Right cardiac atrium (tissue), 5 donors: ENCODE measurements at regions not wholly inside any gene's neighbourhood (a gene's known extent, or its start where the extent isn't known, plus 50 kb on each side); places are given as distances from the start of the nearest gene placed in this dataset.
"Not testable (repeated sequence)": the region's sequence is repeated elsewhere in the genome, so short reads cannot be mapped to it uniquely, and the experiment has no call there.

Source experiments
- ATAC-seq, 2 donors: fragments of 200-7000 bp; cut with Tn5 transposase; one replicate each; pipeline versions ENCODE4 v1.8.0 to v1.9.1; 2020; ENCODE audit warnings: moderate library complexity in 2 of 2, mild to moderate bottlenecking in 1 of 2
- DNase-seq, 3 donors: peaks; one replicate each; pipeline ENCODE4 v3.0.0-alpha.2; 2020
- H3K27ac ChIP-seq: one replicate; pipeline ENCODE4 v1.5.1; 2013; ENCODE audit warnings: mild to moderate bottlenecking, low read length, control low read depth, moderate library complexity
- H3K27me3 ChIP-seq: one replicate; pipeline ENCODE4 v1.6.1; 2013; ENCODE audit not compliant: control insufficient read depth, insufficient read depth
- H3K4me1 ChIP-seq: one replicate; pipeline ENCODE4 v1.6.1; 2013; ENCODE audit warnings: low read length; ENCODE audit not compliant: control insufficient read depth, insufficient read depth
- H3K4me3 ChIP-seq: one replicate; pipeline ENCODE4 v1.5.1; 2013; ENCODE audit warnings: low read length, control low read depth
- H3K9me3 ChIP-seq: one replicate; pipeline ENCODE4 v1.6.1; 2013; ENCODE audit warnings: low read length; ENCODE audit not compliant: control insufficient read depth
- WGBS: extraction: QIAGEN DNeasy Blood & Tissue Kit; methylation state at CpG from one replicate; pipeline ENCODE4 v1.1.7; 2013; 5-methylcytosine and 5-hydroxymethylcytosine counted together
- intact Hi-C, 4 donors: fragments of 100-400 bp; cut with DNase I; formaldehyde crosslinking; loops; one replicate each; pipeline versions ENCODE4 v1.11.0 to v1.14.0; 2022 to 2023
- donor health status: healthy with polysubstance abuse.
- donor health status: DM: no; HTN: yes; CAD: no.
- donor health status: DM: no; HTN: no; CAD: no.
- donor health status: DM: no; HTN: yes; CAD: no; lungs with severe emphysema.
- donor health status: DM: yes; HTN: yes; CAD: no.

- Histone ChIP-seq H3K4me1 (no peaks in the 10 kb centered on the region), H3K9me3 (no peaks in the 10 kb centered on the region), H3K4me3 (no peak overlapping the region), H3K27ac (no peak overlapping the region), H3K27me3 (no peaks in the 10 kb centered on the region)
- ATAC-seq: no peak
- intact Hi-C loops: no loop called here
- DNase-seq: no peak
- 89% methylated on average over 2 of the region's 2 CpGs for WGBS
Observed at GRCh38 chr11:43129329-43129728, 182.5 kb upstream of the API5 start.

- 1% methylated on average over 2 of the region's 2 CpGs for WGBS
- ATAC-seq (no peak), DNase-seq (no peak)
- Histone ChIP-seq H3K27ac (no peak overlapping the region), H3K27me3 (no peaks in the 10 kb centered on the region), H3K4me3 (no peak overlapping the region), H3K4me1 (no peaks in the 10 kb centered on the region), H3K9me3 (no peaks in the 10 kb centered on the region)
- intact Hi-C loops: no loop called here
Observed at GRCh38 chr11:43130616-43131015, 181.2 kb upstream of the API5 start.

- 86% methylated on average over 5 of the region's 5 CpGs for WGBS
- no peak for ATAC-seq
- no peak for DNase-seq
- Histone ChIP-seq H3K4me1 (no peaks in the 10 kb centered on the region), H3K9me3 (no peaks in the 10 kb centered on the region), H3K27ac (no peak overlapping the region), H3K27me3 (no peaks in the 10 kb centered on the region), H3K4me3 (no peak overlapping the region)
- intact Hi-C loops: no loop called here
Observed at GRCh38 chr11:43135966-43136534, 175.7 kb upstream of the API5 start.

GRCh38 chr11:43138621-43139140, 173.1 kb upstream of the API5 start:
- Histone ChIP-seq H3K27ac (no peak overlapping the region), H3K27me3 (no peaks in the 10 kb centered on the region), H3K9me3 (no peaks in the 10 kb centered on the region), H3K4me1 (no peaks in the 10 kb centered on the region), H3K4me3 (no peak overlapping the region)
- no peak for DNase-seq
- WGBS: 93% methylated on average over 5 of the region's 5 CpGs
- intact Hi-C loops: no loop called here
- no peak for ATAC-seq

GRCh38 chr11:43145653-43146052, 166.1 kb upstream of the API5 start:
- no peak overlapping the region for H3K27ac ChIP-seq
- H3K9me3 ChIP-seq: no peaks in the 10 kb centered on the region
- H3K4me3 ChIP-seq: no peak overlapping the region
- no peaks in the 10 kb centered on the region for H3K4me1 ChIP-seq
- WGBS: 73% methylated on average over 1 of the region's 1 CpG
- H3K27me3 ChIP-seq: no peaks in the 10 kb centered on the region
- DNase-seq (no peak), ATAC-seq (no peak)
- intact Hi-C loops: no loop called here

- Histone ChIP-seq H3K4me3 (no peak overlapping the region), H3K4me1 (no peaks in the 10 kb centered on the region), H3K9me3 (no peaks in the 10 kb centered on the region), H3K27ac (no peak overlapping the region), H3K27me3 (no peaks in the 10 kb centered on the region)
- intact Hi-C loops: no loop called here
- ATAC-seq: no peak
- no peak for DNase-seq
Observed at GRCh38 chr11:43150697-43151096, 161.1 kb upstream of the API5 start.

GRCh38 chr11:43164831-43165230, 147.0 kb upstream of the API5 start:
- ATAC-seq: no peak
- Histone ChIP-seq H3K27me3 (no peaks in the 10 kb centered on the region), H3K4me1 (no peaks in the 10 kb centered on the region), H3K27ac (no peak overlapping the region), H3K4me3 (no peak overlapping the region), H3K9me3 (no peaks in the 10 kb centered on the region)
- no peak for DNase-seq
- intact Hi-C loops: no loop called here
- 42% methylated on average over 2 of the region's 2 CpGs for WGBS

- H3K9me3 ChIP-seq, intact Hi-C loops: not testable (repeated sequence)
- WGBS: 74% methylated on average over 3 of the region's 3 CpGs
Observed at GRCh38 chr11:43165393-43165792, 146.4 kb upstream of the API5 start.

GRCh38 chr11:43168241-43168640, 143.6 kb upstream of the API5 start:
- intact Hi-C loops, H3K27ac ChIP-seq, H3K4me1 ChIP-seq, DNase-seq, H3K9me3 ChIP-seq, ATAC-seq, H3K27me3 ChIP-seq, H3K4me3 ChIP-seq: not testable (repeated sequence)
- WGBS: 65% methylated on average over 2 of the region's 2 CpGs

More at GRCh38 chr11:43165393-43165792, 146.4 kb upstream of the API5 start:
- not testable (repeated sequence) for H3K27ac ChIP-seq, DNase-seq, ATAC-seq, H3K4me1 ChIP-seq, H3K27me3 ChIP-seq, H3K4me3 ChIP-seq

GRCh38 chr11:43172477-43172876, 139.3 kb upstream of the API5 start:
- H3K27ac ChIP-seq: no peak overlapping the region
- ATAC-seq (no peak), DNase-seq (no peak)
- H3K4me1 ChIP-seq: no peaks in the 10 kb centered on the region
- no peaks in the 10 kb centered on the region for H3K9me3 ChIP-seq
- H3K27me3 ChIP-seq: no peaks in the 10 kb centered on the region
- WGBS: 90% methylated on average over 2 of the region's 2 CpGs
- H3K4me3 ChIP-seq: no peak overlapping the region
- intact Hi-C loops: no loop called here

GRCh38 chr11:43177975-43178374, 133.8 kb upstream of the API5 start:
- Histone ChIP-seq H3K27me3 (no peaks in the 10 kb centered on the region), H3K4me3 (no peak overlapping the region), H3K4me1 (no peaks in the 10 kb centered on the region), H3K27ac (no peak overlapping the region), H3K9me3 (no peaks in the 10 kb centered on the region)
- ATAC-seq: no peak
- WGBS: 68% methylated on average over 3 of the region's 3 CpGs
- intact Hi-C loops: no loop called here
- no peak for DNase-seq

- H3K27me3 ChIP-seq, ATAC-seq, intact Hi-C loops, H3K27ac ChIP-seq, H3K4me1 ChIP-seq, H3K9me3 ChIP-seq, DNase-seq, H3K4me3 ChIP-seq: not testable (repeated sequence)
Observed at GRCh38 chr11:43194459-43194858, 117.3 kb upstream of the API5 start.
